Astrocyte of the spinal cord (primary cell): ENCODE measurements at regions not wholly inside any gene's neighbourhood (a gene's known extent, or its start where the extent isn't known, plus 50 kb on each side); places are given as distances from the start of the nearest gene placed in this dataset.
"Not testable (repeated sequence)": the region's sequence is repeated elsewhere in the genome, so short reads cannot be mapped to it uniquely, and the experiment has no call there.

Source experiments
- DNase-seq: peaks from one replicate; pipeline ENCODE4 v3.0.0; 2011; ENCODE audit warnings: low read depth, low spot score
- H3K4me3 ChIP-seq: 2 replicates; pipeline ENCODE4 v1.5.1; 2011; ENCODE audit warnings: low read depth, mild to moderate bottlenecking, low read length, moderate library complexity
- CTCF ChIP-seq: IDR thresholded peaks from 2 replicates; pipeline ENCODE4 v1.5.1; 2012; ENCODE audit warnings: low read depth, mild to moderate bottlenecking, low read length, inconsistent platforms
- in situ Hi-C: cut with HindIII; loops from 2 replicates; pipeline ENCODE4 v1.10.0; 2017; ENCODE audit warnings: low sequenced_read_pairs

DNA sequence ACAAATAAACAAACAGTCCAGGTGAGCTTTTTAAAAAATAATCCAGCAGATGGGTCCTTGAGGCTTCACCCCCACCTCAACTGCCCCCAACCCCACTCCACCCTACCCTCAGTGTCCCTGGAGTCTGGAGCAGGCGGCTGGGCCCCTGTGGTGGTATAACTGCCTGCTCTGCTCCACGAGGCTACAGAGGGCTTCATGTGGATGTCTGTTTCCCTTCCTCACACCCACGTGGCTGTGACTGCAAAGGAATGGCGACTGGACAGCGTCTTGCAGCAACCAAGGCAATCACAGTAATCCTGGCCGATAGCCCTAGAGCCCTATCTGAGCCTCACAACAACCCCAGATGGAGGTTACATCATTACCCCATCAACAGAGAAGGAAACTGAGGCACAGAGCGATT, 76.5 kb downstream of the SLC2A10 start:
- TF ChIP-seq CTCF = no peak
- no peak overlapping the region for H3K4me3 ChIP-seq
- no peak for DNase-seq
- in situ Hi-C loops = no loop called here

- TF ChIP-seq CTCF = no peak
Observed at GRCh38 chr20:46786566-46786965, 77.1 kb downstream of the SLC2A10 start.

GRCh38 chr20:46787991-46788762, 78.7 kb downstream of the SLC2A10 start:
- in situ Hi-C loops = no loop called here
- no peak for TF ChIP-seq CTCF
- no peak for DNase-seq
- H3K4me3 ChIP-seq = no peak overlapping the region

More at GRCh38 chr20:46786566-46786965, 77.1 kb downstream of the SLC2A10 start:
- H3K4me3 ChIP-seq = no peak overlapping the region
- DNase-seq = no peak
- in situ Hi-C loops = no loop called here

GRCh38 chr20:46788763-46789091, 79.3 kb downstream of the SLC2A10 start:
- H3K4me3 ChIP-seq, in situ Hi-C loops, DNase-seq: not testable (repeated sequence)

- TF ChIP-seq CTCF = no peak
- no peak for DNase-seq
- in situ Hi-C loops = no loop called here
- H3K4me3 ChIP-seq = no peak overlapping the region
Observed at GRCh38 chr20:46789339-46790028, 80.0 kb downstream of the SLC2A10 start.

DNA sequence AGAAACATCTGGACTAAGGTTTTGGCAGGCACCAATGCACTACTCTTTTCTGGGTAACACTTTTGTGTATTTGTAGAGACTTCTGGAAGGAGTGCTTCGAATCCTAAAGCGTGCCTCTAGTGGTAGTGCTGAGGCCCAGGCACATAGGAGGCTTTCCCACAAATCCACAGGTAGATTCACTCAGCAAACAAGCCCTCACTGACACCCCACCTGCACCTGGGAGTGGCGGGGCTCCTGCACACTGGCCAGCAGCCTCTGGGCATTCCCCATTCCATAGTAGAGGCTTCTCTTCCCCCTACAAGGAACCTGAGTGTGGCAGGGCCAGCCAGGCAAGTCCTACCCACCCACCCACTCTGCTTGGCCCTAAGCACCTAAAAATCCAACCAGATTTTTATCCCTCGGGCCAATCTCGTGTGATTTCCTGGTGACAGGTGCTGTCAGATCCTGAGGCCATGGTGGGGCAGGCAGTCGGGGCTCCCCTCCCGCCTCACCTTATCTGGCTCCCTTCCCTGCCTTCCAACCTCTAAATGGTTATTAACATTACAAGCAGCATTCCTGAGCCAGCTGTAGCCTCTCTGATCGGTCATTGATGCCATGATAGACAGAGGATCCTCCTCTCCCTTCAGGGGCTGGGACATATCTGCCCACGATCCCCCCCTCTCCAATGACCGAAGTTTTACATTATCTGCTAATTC, 82.4 kb downstream of the SLC2A10 start:
- in situ Hi-C loops = no loop called here
- no peak for DNase-seq
- H3K4me3 ChIP-seq = no peak overlapping the region
- no peak for TF ChIP-seq CTCF

- no peak overlapping the region for H3K4me3 ChIP-seq
- no peak for DNase-seq
- no peak for TF ChIP-seq CTCF
- in situ Hi-C loops = no loop called here
Observed at GRCh38 chr20:46797206-46797605, 87.8 kb downstream of the SLC2A10 start.
